ENCODE measurements at regions not wholly inside any gene's neighbourhood (a gene's known extent, or its start where the extent isn't known, plus 50 kb on each side); places are given as distances from the start of the nearest gene placed in this dataset.

DNA sequence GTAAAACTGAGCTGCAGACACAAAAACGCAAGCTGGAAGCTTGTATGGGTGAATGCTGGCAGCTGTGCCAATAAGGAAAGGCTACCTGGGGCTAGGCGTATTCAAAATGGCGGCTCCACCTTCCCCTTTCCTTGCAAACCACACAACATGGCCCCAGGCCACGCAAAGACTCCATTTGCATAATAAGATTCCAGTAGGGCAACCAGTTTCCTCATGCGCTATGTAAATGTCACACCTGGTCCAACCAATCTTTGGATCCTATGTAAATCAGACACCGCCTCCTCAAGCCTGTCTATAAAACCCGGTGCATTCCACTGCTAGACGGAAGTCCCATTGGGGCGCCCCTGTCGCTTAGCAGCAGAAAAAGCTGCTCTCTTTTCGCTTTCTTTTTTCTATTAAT lies 505.9 kb upstream of the BTBD3 start:
- no peak for TF ChIP-seq FOXK1 (CRISPR knock-in tag; IDR thresholded peaks at IDR 0.05; ENCODE audit: borderline replicate concordance, low read depth)
- no peak for TF ChIP-seq MYC (CRISPR knock-in tag; IDR thresholded peaks at IDR 0.05; ENCODE audit: borderline replicate concordance)
- no peak for TF ChIP-seq TARDBP (CRISPR knock-in tag; IDR thresholded peaks at IDR 0.05)
- TF ChIP-seq ZNF614 (CRISPR knock-in tag; IDR thresholded peaks at IDR 0.05; ENCODE audit: borderline replicate concordance): no peak
- TF ChIP-seq ZNF44 (CRISPR knock-in tag; IDR thresholded peaks at IDR 0.05): no peak
- no peak for TF ChIP-seq ZNF704 (CRISPR knock-in tag; IDR thresholded peaks at IDR 0.05; ENCODE audit: borderline replicate concordance)
- TF ChIP-seq FOSL2 (CRISPR knock-in tag; IDR thresholded peaks at IDR 0.05): no peak
- no peak for TF ChIP-seq ZNF350 (CRISPR knock-in tag; IDR thresholded peaks at IDR 0.05; ENCODE audit: borderline replicate concordance, low read depth)
- no peak for TF ChIP-seq FOXA3 (CRISPR knock-in tag; IDR thresholded peaks at IDR 0.05)
